ENCODE measurements at regions not wholly inside any gene's neighbourhood (a gene's known extent, or its start where the extent isn't known, plus 50 kb on each side); places are given as distances from the start of the nearest gene placed in this dataset.

GRCh38 chr21:32212116-32212515, 66.7 kb downstream of the MIS18A start:
- no peak for TF ChIP-seq EZH2 (IDR thresholded peaks at IDR 0.05; ENCODE audit: insufficient read depth, low read length)
- no peak for TF ChIP-seq CTCF (IDR thresholded peaks at IDR 0.05; ENCODE audit: insufficient read depth, low read depth, low read length)
- H3K4me3 ChIP-seq (ENCODE audit: insufficient read depth, low read depth, low read length) = no peak overlapping the region
- no peaks in the 10 kb centered on the region for H3K4me1 ChIP-seq (ENCODE audit: insufficient read depth, low read length)
- DNase-seq (ENCODE audit: low read depth) (no peak), FAIRE-seq (no peak)
- H3K27ac Mint-ChIP-seq (ENCODE audit: unreplicated experiment) = no peak overlapping the region
- H3K9ac ChIP-seq (ENCODE audit: low read length) = no peak overlapping the region
- H3K4me1 Mint-ChIP-seq (ENCODE audit: low read depth, unreplicated experiment) = no peaks in the 10 kb centered on the region
- no peaks in the 10 kb centered on the region for H3K9me3 ChIP-seq (ENCODE audit: insufficient read depth, low read depth, low read length)
- H3K4me3 Mint-ChIP-seq (ENCODE audit: unreplicated experiment) = no peak overlapping the region
- peaks cover 3% of the 10 kb centered on the region for H3K9me3 Mint-ChIP-seq (ENCODE audit: unreplicated experiment)
- H3K27me3 ChIP-seq (ENCODE audit: insufficient read depth, low read length) = no peaks in the 10 kb centered on the region
- H3K79me2 ChIP-seq (ENCODE audit: insufficient read depth, low read length) = no peaks in the 10 kb centered on the region
- no peak overlapping the region for H3K4me2 ChIP-seq (ENCODE audit: low read length)
- H3K27ac ChIP-seq (ENCODE audit: low read depth, low read length) = no peak overlapping the region
- H3K36me3 ChIP-seq (ENCODE audit: insufficient read depth, low read length) = no peaks in the 10 kb centered on the region
- peaks cover 3% of the 10 kb centered on the region for H3K27me3 Mint-ChIP-seq (ENCODE audit: low read depth, unreplicated experiment)
- H2AFZ ChIP-seq (ENCODE audit: low read depth, low read length) = no peak overlapping the region
- no peaks in the 10 kb centered on the region for H4K20me1 ChIP-seq (ENCODE audit: insufficient read depth, low read length)
- H3K36me3 Mint-ChIP-seq (ENCODE audit: low read depth, unreplicated experiment) = no peaks in the 10 kb centered on the region

DNA sequence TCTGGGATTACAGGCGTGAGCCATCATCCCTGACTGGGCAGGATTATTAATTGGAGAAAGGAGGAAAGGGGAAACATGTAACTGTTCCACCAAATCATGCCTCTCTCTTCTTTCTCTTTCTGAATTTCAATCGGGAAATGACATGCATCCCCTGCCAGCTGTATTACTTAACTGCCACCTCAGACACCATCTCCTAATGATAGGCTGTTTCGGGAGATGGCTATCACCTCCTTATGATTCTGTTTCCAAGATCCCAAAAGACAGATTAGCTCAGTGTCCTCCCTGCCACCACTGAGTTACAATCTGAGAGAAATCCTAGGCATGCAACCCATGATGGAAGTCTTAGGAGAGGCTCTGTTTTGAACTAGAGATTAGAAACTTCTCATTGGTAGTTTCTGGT, 67.5 kb downstream of the MIS18A start:
- Mint-ChIP-seq H3K27ac (ENCODE audit: unreplicated experiment) (no peak overlapping the region), H3K27me3 (ENCODE audit: low read depth, unreplicated experiment) (peaks cover 3% of the 10 kb centered on the region), H3K4me3 (ENCODE audit: unreplicated experiment) (no peak overlapping the region), H3K4me1 (ENCODE audit: low read depth, unreplicated experiment) (peaks cover 3% of the 10 kb centered on the region), H3K9me3 (ENCODE audit: unreplicated experiment) (peaks cover 3% of the 10 kb centered on the region), H3K36me3 (ENCODE audit: low read depth, unreplicated experiment) (no peaks in the 10 kb centered on the region)
- Histone ChIP-seq H2AFZ (ENCODE audit: low read depth, low read length) (no peak overlapping the region), H3K27ac (ENCODE audit: low read depth, low read length) (no peak overlapping the region), H3K9ac (ENCODE audit: low read length) (no peak overlapping the region), H3K36me3 (ENCODE audit: insufficient read depth, low read length) (no peaks in the 10 kb centered on the region), H3K4me1 (ENCODE audit: insufficient read depth, low read length) (no peaks in the 10 kb centered on the region), H4K20me1 (ENCODE audit: insufficient read depth, low read length) (no peaks in the 10 kb centered on the region), H3K27me3 (ENCODE audit: insufficient read depth, low read length) (no peaks in the 10 kb centered on the region), H3K79me2 (ENCODE audit: insufficient read depth, low read length) (no peaks in the 10 kb centered on the region), H3K4me2 (ENCODE audit: low read length) (no peak overlapping the region), H3K9me3 (ENCODE audit: insufficient read depth, low read depth, low read length) (no peaks in the 10 kb centered on the region), H3K4me3 (ENCODE audit: insufficient read depth, low read depth, low read length) (no peak overlapping the region)
- no peak for DNase-seq (ENCODE audit: low read depth)
- no peak for FAIRE-seq
- TF ChIP-seq CTCF (IDR thresholded peaks at IDR 0.05; ENCODE audit: insufficient read depth, low read depth, low read length) (no peak), EZH2 (IDR thresholded peaks at IDR 0.05; ENCODE audit: insufficient read depth, low read length) (no peak)

DNA sequence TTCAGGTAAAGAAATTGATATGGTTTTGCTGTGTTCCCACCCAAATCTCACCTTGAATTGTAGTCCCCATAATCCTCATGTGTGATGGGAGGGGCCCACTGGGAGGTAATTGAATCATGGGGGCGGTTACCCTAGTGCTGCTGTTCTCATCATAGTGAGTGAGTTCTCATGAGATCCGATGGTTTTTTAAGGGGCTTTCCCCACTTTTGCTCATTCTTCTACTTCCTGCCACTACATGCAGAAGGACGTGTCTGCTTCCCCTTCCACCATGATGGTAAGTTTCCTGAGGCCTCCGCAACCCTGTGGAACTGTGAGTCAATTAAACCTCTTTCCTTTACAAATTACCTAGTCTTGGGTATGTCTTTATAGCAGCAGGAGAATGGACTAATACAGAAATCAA, 69.3 kb downstream of the MIS18A start:
- DNase-seq (ENCODE audit: low read depth) (no peak), FAIRE-seq (no peak)
- Mint-ChIP-seq H3K36me3 (ENCODE audit: low read depth, unreplicated experiment) (no peaks in the 10 kb centered on the region), H3K4me1 (ENCODE audit: low read depth, unreplicated experiment) (peaks cover 3% of the 10 kb centered on the region), H3K27ac (ENCODE audit: unreplicated experiment) (no peak overlapping the region), H3K9me3 (ENCODE audit: unreplicated experiment) (peaks cover 3% of the 10 kb centered on the region), H3K27me3 (ENCODE audit: low read depth, unreplicated experiment) (peaks cover 3% of the 10 kb centered on the region), H3K4me3 (ENCODE audit: unreplicated experiment) (no peak overlapping the region)
- TF ChIP-seq CTCF (IDR thresholded peaks at IDR 0.05; ENCODE audit: insufficient read depth, low read depth, low read length) (no peak), EZH2 (IDR thresholded peaks at IDR 0.05; ENCODE audit: insufficient read depth, low read length) (no peak)
- H3K4me3 ChIP-seq (ENCODE audit: insufficient read depth, low read depth, low read length) = no peak overlapping the region
- H3K9me3 ChIP-seq (ENCODE audit: insufficient read depth, low read depth, low read length) = no peaks in the 10 kb centered on the region
- H3K4me2 ChIP-seq (ENCODE audit: low read length) = no peak overlapping the region
- H3K27ac ChIP-seq (ENCODE audit: low read depth, low read length) = no peak overlapping the region
- H3K79me2 ChIP-seq (ENCODE audit: insufficient read depth, low read length) = no peaks in the 10 kb centered on the region
- no peak overlapping the region for H3K9ac ChIP-seq (ENCODE audit: low read length)
- no peaks in the 10 kb centered on the region for H3K4me1 ChIP-seq (ENCODE audit: insufficient read depth, low read length)
- H3K27me3 ChIP-seq (ENCODE audit: insufficient read depth, low read length) = no peaks in the 10 kb centered on the region
- no peak overlapping the region for H2AFZ ChIP-seq (ENCODE audit: low read depth, low read length)
- H4K20me1 ChIP-seq (ENCODE audit: insufficient read depth, low read length) = no peaks in the 10 kb centered on the region
- no peaks in the 10 kb centered on the region for H3K36me3 ChIP-seq (ENCODE audit: insufficient read depth, low read length)
